SU-DHL-6 (cell line): ENCODE measurements at regions not wholly inside any gene's neighbourhood (a gene's known extent, or its start where the extent isn't known, plus 50 kb on each side); places are given as distances from the start of the nearest gene placed in this dataset.

Experiments
- H2AFZ ChIP-seq: fragments of 200-600 bp; sonication (generic); 2 replicates; pipeline ENCODE4 v1.6.1; 2014; ENCODE audit warnings: low read depth, mild to moderate bottlenecking, moderate library complexity, mixed read lengths, antibody characterized with exemption, low read length; ENCODE audit not compliant: severe bottlenecking
- H3F3A ChIP-seq: fragments of 200-600 bp; shearing (Covaris generic); 2 replicates; pipeline ENCODE4 v1.6.0; 2016; ENCODE audit warnings: antibody characterized with exemption, mild to moderate bottlenecking; ENCODE audit not compliant: insufficient read depth
- H3K27ac ChIP-seq: fragments of 200-600 bp; sonication (generic); 2 replicates; pipeline ENCODE4 v1.5.1; 2016; ENCODE audit warnings: low read depth, mild to moderate bottlenecking, low read length, moderate library complexity, mixed read lengths
- H3K27me3 ChIP-seq: fragments of 200-600 bp; sonication (generic), shearing (Covaris generic); 2 replicates; pipeline ENCODE4 v1.6.0; 2014; ENCODE audit warnings: mild to moderate bottlenecking, low read length
- H3K36me3 ChIP-seq: fragments of 200-600 bp; sonication (generic); 2 replicates; pipeline ENCODE4 v1.6.1; 2014; ENCODE audit warnings: mild to moderate bottlenecking, low read length, mixed read lengths
- H3K4me2 ChIP-seq: fragments of 300-600, 200-600 bp; shearing (Covaris generic), sonication (generic); 2 replicates; pipeline ENCODE4 v1.6.0; 2014; ENCODE audit warnings: low read length, low read depth, mild to moderate bottlenecking; ENCODE audit not compliant: poor library complexity, severe bottlenecking
- H3K4me3 ChIP-seq: fragments of 200-600 bp; sonication (generic); 2 replicates; pipeline ENCODE4 v1.5.1; 2014; ENCODE audit warnings: antibody characterized with exemption, low read length, mild to moderate bottlenecking, mixed read lengths; ENCODE audit not compliant: insufficient read depth, poor library complexity, severe bottlenecking
- H3K79me2 ChIP-seq: fragments of 200-600 bp; sonication (generic); 2 replicates; pipeline ENCODE4 v1.6.1; 2014; ENCODE audit warnings: mild to moderate bottlenecking, low read length, moderate library complexity; ENCODE audit not compliant: insufficient read depth
- H3K9ac ChIP-seq: fragments of 200-600 bp; sonication (generic); 2 replicates; pipeline ENCODE4 v1.7.0; 2014; ENCODE audit warnings: mild to moderate bottlenecking, low read length
- H3K9me2 ChIP-seq: fragments of 200-600 bp; sonication (generic); replicated peaks from 2 replicates; pipeline ENCODE4 v1.6.1; 2014; ENCODE audit warnings: low read length; ENCODE audit not compliant: insufficient read depth
- H3K9me3 ChIP-seq: fragments of 200-600 bp; sonication (generic); 2 replicates; pipeline ENCODE4 v1.6.1; 2014; ENCODE audit warnings: low read length, mixed read lengths; ENCODE audit not compliant: insufficient read depth
- H4K20me1 ChIP-seq: fragments of 200-600 bp; sonication (generic); 2 replicates; pipeline ENCODE4 v1.6.1; 2014; ENCODE audit warnings: low read depth, mild to moderate bottlenecking, antibody characterized with exemption, low read length, moderate library complexity, mixed read lengths
- EZH2phosphoT487 ChIP-seq: fragments of 200-600 bp; sonication (generic), shearing (Covaris generic); conservative IDR thresholded peaks from 2 replicates; pipeline ENCODE4 v1.6.1; 2018; ENCODE audit warnings: mild to moderate bottlenecking, antibody characterized with exemption, low read length, moderate library complexity, mixed read lengths
- TF ChIP-seq, protein P1 (sequence below): fragments of 200-600 bp; sonication (generic); IDR thresholded peaks from one replicate; pipeline ENCODE4 v1.5.1; 2017; ENCODE audit warnings: antibody characterized with exemption, mild to moderate bottlenecking, low read length, moderate library complexity; ENCODE audit not compliant: insufficient read depth, poor library complexity, severe bottlenecking

DNA sequence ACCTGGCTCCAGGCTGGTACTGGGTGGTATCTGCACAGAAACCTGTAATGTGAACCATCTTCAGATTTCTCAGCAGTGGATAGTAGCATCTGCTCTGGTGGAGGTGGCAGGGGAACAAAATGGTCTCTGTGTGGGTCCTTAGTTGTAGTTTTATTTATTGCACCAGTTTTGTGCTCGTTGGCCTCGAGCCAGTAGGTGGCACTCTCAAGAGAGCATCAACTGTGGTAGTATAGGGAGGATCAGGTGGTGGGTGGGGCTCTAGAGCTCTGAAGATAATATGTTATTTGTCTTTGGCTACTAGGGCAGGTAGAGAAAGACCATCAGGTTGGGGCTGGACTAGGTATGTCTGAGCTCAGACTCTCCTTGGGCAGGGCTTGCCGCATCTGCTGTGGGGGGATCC is 254.0 kb upstream of the GPR149 start:
- Histone ChIP-seq H3K4me3 (no peak overlapping the region), H3F3A (no peaks in the 10 kb centered on the region), H4K20me1 (no peaks in the 10 kb centered on the region), H3K4me2 (no peak overlapping the region), H3K27me3 (no peaks in the 10 kb centered on the region), H3K27ac (no peak overlapping the region), H3K36me3 (no peaks in the 10 kb centered on the region), H3K9me3 (no peaks in the 10 kb centered on the region), H2AFZ (no peak overlapping the region), H3K9me2 (no peaks in the 10 kb centered on the region), H3K79me2 (no peaks in the 10 kb centered on the region), H3K9ac (no peak overlapping the region)
- TF ChIP-seq, protein P1, sequence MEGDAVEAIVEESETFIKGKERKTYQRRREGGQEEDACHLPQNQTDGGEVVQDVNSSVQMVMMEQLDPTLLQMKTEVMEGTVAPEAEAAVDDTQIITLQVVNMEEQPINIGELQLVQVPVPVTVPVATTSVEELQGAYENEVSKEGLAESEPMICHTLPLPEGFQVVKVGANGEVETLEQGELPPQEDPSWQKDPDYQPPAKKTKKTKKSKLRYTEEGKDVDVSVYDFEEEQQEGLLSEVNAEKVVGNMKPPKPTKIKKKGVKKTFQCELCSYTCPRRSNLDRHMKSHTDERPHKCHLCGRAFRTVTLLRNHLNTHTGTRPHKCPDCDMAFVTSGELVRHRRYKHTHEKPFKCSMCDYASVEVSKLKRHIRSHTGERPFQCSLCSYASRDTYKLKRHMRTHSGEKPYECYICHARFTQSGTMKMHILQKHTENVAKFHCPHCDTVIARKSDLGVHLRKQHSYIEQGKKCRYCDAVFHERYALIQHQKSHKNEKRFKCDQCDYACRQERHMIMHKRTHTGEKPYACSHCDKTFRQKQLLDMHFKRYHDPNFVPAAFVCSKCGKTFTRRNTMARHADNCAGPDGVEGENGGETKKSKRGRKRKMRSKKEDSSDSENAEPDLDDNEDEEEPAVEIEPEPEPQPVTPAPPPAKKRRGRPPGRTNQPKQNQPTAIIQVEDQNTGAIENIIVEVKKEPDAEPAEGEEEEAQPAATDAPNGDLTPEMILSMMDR = peak; percentile 16
- TF ChIP-seq EZH2phosphoT487 = no peak

DNA sequence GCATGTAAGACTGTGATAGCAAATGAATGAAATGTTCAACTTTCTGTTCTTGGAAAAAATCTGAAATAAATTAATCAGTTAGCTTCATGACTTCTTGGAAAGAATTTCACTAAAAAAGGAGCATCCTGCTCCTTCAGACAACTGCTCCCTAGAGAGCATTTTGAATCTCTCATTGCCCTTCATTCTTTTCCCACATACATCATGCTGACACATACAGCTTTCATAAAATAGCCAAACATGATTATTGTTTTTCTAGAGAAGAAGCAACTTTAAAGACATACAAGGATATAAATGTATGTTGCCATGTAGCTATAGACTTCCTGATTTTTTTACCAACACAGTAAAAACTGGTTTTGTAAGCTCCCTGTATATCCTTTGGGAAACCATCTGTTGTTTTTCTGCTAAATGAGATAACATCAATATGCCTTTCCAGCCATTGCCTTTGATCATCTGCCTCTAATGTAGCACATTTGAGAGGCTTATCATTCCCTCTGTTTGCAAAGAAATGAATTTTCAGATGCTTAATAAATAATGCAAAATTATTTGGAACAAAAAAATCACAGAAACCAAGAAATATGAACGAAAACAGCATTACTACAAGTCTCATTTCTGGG is 248.2 kb upstream of the GPR149 start:
- Histone ChIP-seq H3K27ac (no peak overlapping the region), H3K4me3 (no peak overlapping the region), H4K20me1 (no peaks in the 10 kb centered on the region), H3K9ac (no peak overlapping the region), H3K27me3 (no peaks in the 10 kb centered on the region), H3K4me2 (no peak overlapping the region), H3K79me2 (no peaks in the 10 kb centered on the region), H3K36me3 (no peaks in the 10 kb centered on the region), H3K9me3 (no peaks in the 10 kb centered on the region), H2AFZ (no peak overlapping the region), H3F3A (no peaks in the 10 kb centered on the region), H3K9me2 (no peaks in the 10 kb centered on the region)
- TF ChIP-seq, protein P1 = no peak
- no peak for TF ChIP-seq EZH2phosphoT487

DNA sequence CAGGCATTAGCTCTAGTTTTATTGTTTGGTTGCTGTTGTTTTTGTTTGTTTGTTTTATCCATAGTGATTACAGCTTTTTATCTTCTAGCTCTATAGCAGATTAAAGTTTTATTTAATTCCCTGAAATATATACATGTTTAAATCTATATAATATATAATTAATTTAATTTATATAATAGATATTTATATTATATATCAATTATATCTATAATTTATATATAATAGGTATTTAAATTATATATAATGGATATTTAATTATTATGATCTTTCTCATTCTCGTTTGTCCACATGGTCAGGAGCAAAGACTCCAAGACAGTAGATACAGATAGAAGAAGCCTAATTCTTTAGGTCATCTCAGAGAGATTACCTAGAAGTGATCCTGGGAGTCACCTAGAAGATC is 238.8 kb upstream of the GPR149 start:
- H3K79me2 ChIP-seq = no peaks in the 10 kb centered on the region
- TF ChIP-seq EZH2phosphoT487 = no peak
- TF ChIP-seq, protein P1 = no peak
- no peaks in the 10 kb centered on the region for H4K20me1 ChIP-seq
- H3K9me2 ChIP-seq = no peaks in the 10 kb centered on the region
- no peaks in the 10 kb centered on the region for H3K27me3 ChIP-seq
- H2AFZ ChIP-seq = no peak overlapping the region
- H3K9me3 ChIP-seq = no peaks in the 10 kb centered on the region
- no peak overlapping the region for H3K27ac ChIP-seq
- H3K9ac ChIP-seq = no peak overlapping the region
- H3K4me3 ChIP-seq = no peak overlapping the region
- no peaks in the 10 kb centered on the region for H3K36me3 ChIP-seq
- no peak overlapping the region for H3K4me2 ChIP-seq
- no peaks in the 10 kb centered on the region for H3F3A ChIP-seq
